ENCODE measurements at regions not wholly inside any gene's neighbourhood (a gene's known extent, or its start where the extent isn't known, plus 50 kb on each side); places are given as distances from the start of the nearest gene placed in this dataset.

GRCh38 chr11:29773656-29774264, 243.1 kb downstream of the KCNA4 start:
- ATAC-seq (replicated peaks; ENCODE audit: extremely low read depth, poor library complexity, severe bottlenecking), result no peak
- Mint-ChIP-seq H3K27ac (ENCODE audit: low read depth) (no peak overlapping the region), H3K4me3 (no peak overlapping the region), H3K4me1 (no peaks in the 10 kb centered on the region), H3K9me3 (peaks cover 12% of the 10 kb centered on the region), H3K27me3 (no peaks in the 10 kb centered on the region), H3K36me3 (ENCODE audit: insufficient read depth) (no peaks in the 10 kb centered on the region)
- DNase-seq (ENCODE audit: low spot score in 2 of 2), result no peak

GRCh38 chr11:29756871-29757270, 260.0 kb downstream of the KCNA4 start:
- Mint-ChIP-seq H3K9me3 (peaks cover 22% of the 10 kb centered on the region), H3K4me3 (no peak overlapping the region), H3K27me3 (no peaks in the 10 kb centered on the region), H3K36me3 (ENCODE audit: insufficient read depth) (no peaks in the 10 kb centered on the region), H3K27ac (ENCODE audit: low read depth) (no peak overlapping the region), H3K4me1 (no peaks in the 10 kb centered on the region)
- ATAC-seq (replicated peaks; ENCODE audit: extremely low read depth, poor library complexity, severe bottlenecking) (no peak), DNase-seq (ENCODE audit: low spot score in 2 of 2) (no peak)

- Mint-ChIP-seq H3K4me1 (no peaks in the 10 kb centered on the region), H3K27ac (ENCODE audit: low read depth) (no peak overlapping the region), H3K36me3 (ENCODE audit: insufficient read depth) (no peaks in the 10 kb centered on the region), H3K9me3 (peaks cover 22% of the 10 kb centered on the region), H3K27me3 (no peaks in the 10 kb centered on the region), H3K4me3 (no peak overlapping the region)
- no peak for ATAC-seq (replicated peaks; ENCODE audit: extremely low read depth, poor library complexity, severe bottlenecking)
- DNase-seq (ENCODE audit: low spot score in 2 of 2), result no peak
These were observed 261.4 kb downstream of the KCNA4 start for GRCh38 chr11:29755474-29755873.

- no peak for ATAC-seq (replicated peaks; ENCODE audit: extremely low read depth, poor library complexity, severe bottlenecking)
- Mint-ChIP-seq H3K4me3 (no peak overlapping the region), H3K27me3 (no peaks in the 10 kb centered on the region), H3K27ac (ENCODE audit: low read depth) (no peak overlapping the region), H3K4me1 (no peaks in the 10 kb centered on the region), H3K9me3 (peaks cover 16% of the 10 kb centered on the region), H3K36me3 (ENCODE audit: insufficient read depth) (no peaks in the 10 kb centered on the region)
- DNase-seq (ENCODE audit: low spot score in 2 of 2), result no peak
These were observed 265.2 kb downstream of the KCNA4 start for GRCh38 chr11:29751618-29752017.

GRCh38 chr11:29750392-29750791, 266.4 kb downstream of the KCNA4 start:
- no peak for ATAC-seq (replicated peaks; ENCODE audit: extremely low read depth, poor library complexity, severe bottlenecking)
- Mint-ChIP-seq H3K36me3 (ENCODE audit: insufficient read depth) (no peaks in the 10 kb centered on the region), H3K27ac (ENCODE audit: low read depth) (no peak overlapping the region), H3K4me3 (no peak overlapping the region), H3K9me3 (peaks cover 21% of the 10 kb centered on the region), H3K27me3 (no peaks in the 10 kb centered on the region), H3K4me1 (no peaks in the 10 kb centered on the region)
- no peak for DNase-seq (ENCODE audit: low spot score in 2 of 2)

- H3K36me3 Mint-ChIP-seq (ENCODE audit: insufficient read depth), result no peaks in the 10 kb centered on the region
- no peaks in the 10 kb centered on the region for H3K4me1 Mint-ChIP-seq
- ATAC-seq (replicated peaks; ENCODE audit: extremely low read depth, poor library complexity, severe bottlenecking) (no peak), DNase-seq (ENCODE audit: low spot score in 2 of 2) (no peak)
- no peak overlapping the region for H3K4me3 Mint-ChIP-seq
- H3K9me3 Mint-ChIP-seq, result peaks cover 22% of the 10 kb centered on the region
- no peaks in the 10 kb centered on the region for H3K27me3 Mint-ChIP-seq
- no peak overlapping the region for H3K27ac Mint-ChIP-seq (ENCODE audit: low read depth)
These were observed 282.5 kb downstream of the KCNA4 start for GRCh38 chr11:29734287-29734686.

GRCh38 chr11:29713831-29714320, 303.0 kb downstream of the KCNA4 start:
- Mint-ChIP-seq H3K27me3 (no peaks in the 10 kb centered on the region), H3K4me1 (no peaks in the 10 kb centered on the region), H3K27ac (ENCODE audit: low read depth) (no peak overlapping the region), H3K36me3 (ENCODE audit: insufficient read depth) (no peaks in the 10 kb centered on the region), H3K9me3 (peaks cover 11% of the 10 kb centered on the region), H3K4me3 (no peak overlapping the region)
- ATAC-seq (replicated peaks; ENCODE audit: extremely low read depth, poor library complexity, severe bottlenecking) (no peak), DNase-seq (ENCODE audit: low spot score in 2 of 2) (no peak)

GRCh38 chr11:29712616-29713015, 304.2 kb downstream of the KCNA4 start:
- H3K27me3 Mint-ChIP-seq, result no peaks in the 10 kb centered on the region
- no peak overlapping the region for H3K4me3 Mint-ChIP-seq
- no peaks in the 10 kb centered on the region for H3K36me3 Mint-ChIP-seq (ENCODE audit: insufficient read depth)
- ATAC-seq (replicated peaks; ENCODE audit: extremely low read depth, poor library complexity, severe bottlenecking) (no peak), DNase-seq (ENCODE audit: low spot score in 2 of 2) (no peak)
- H3K4me1 Mint-ChIP-seq, result no peaks in the 10 kb centered on the region
- no peak overlapping the region for H3K27ac Mint-ChIP-seq (ENCODE audit: low read depth)
- peaks cover 6% of the 10 kb centered on the region for H3K9me3 Mint-ChIP-seq

GRCh38 chr11:29707924-29708323, 308.9 kb downstream of the KCNA4 start:
- DNase-seq (ENCODE audit: low spot score in 2 of 2), result no peak
- no peaks in the 10 kb centered on the region for H3K4me1 Mint-ChIP-seq
- ATAC-seq (replicated peaks; ENCODE audit: extremely low read depth, poor library complexity, severe bottlenecking), result no peak
- no peak overlapping the region for H3K4me3 Mint-ChIP-seq
- H3K36me3 Mint-ChIP-seq (ENCODE audit: insufficient read depth), result no peaks in the 10 kb centered on the region
- no peak overlapping the region for H3K27ac Mint-ChIP-seq (ENCODE audit: low read depth)
- H3K9me3 Mint-ChIP-seq, result peaks cover 33% of the 10 kb centered on the region
- no peaks in the 10 kb centered on the region for H3K27me3 Mint-ChIP-seq

- Mint-ChIP-seq H3K4me1 (no peaks in the 10 kb centered on the region), H3K27ac (ENCODE audit: low read depth) (no peak overlapping the region), H3K4me3 (no peak overlapping the region), H3K9me3 (peaks cover 28% of the 10 kb centered on the region), H3K27me3 (no peaks in the 10 kb centered on the region), H3K36me3 (ENCODE audit: insufficient read depth) (peaks cover 3% of the 10 kb centered on the region)
- no peak for DNase-seq (ENCODE audit: low spot score in 2 of 2)
- no peak for ATAC-seq (replicated peaks; ENCODE audit: extremely low read depth, poor library complexity, severe bottlenecking)
These were observed 331.5 kb downstream of the KCNA4 start for GRCh38 chr11:29685361-29685760.

GRCh38 chr11:29682856-29683255, 334.0 kb downstream of the KCNA4 start:
- DNase-seq (ENCODE audit: low spot score in 2 of 2) (no peak), ATAC-seq (replicated peaks; ENCODE audit: extremely low read depth, poor library complexity, severe bottlenecking) (no peak)
- H3K4me1 Mint-ChIP-seq, result no peaks in the 10 kb centered on the region
- no peak overlapping the region for H3K27ac Mint-ChIP-seq (ENCODE audit: low read depth)
- H3K4me3 Mint-ChIP-seq, result no peak overlapping the region
- H3K27me3 Mint-ChIP-seq, result no peaks in the 10 kb centered on the region
- peaks cover 18% of the 10 kb centered on the region for H3K9me3 Mint-ChIP-seq
- no peaks in the 10 kb centered on the region for H3K36me3 Mint-ChIP-seq (ENCODE audit: insufficient read depth)

- H3K4me1 Mint-ChIP-seq, result no peaks in the 10 kb centered on the region
- ATAC-seq (replicated peaks; ENCODE audit: extremely low read depth, poor library complexity, severe bottlenecking) (no peak), DNase-seq (ENCODE audit: low spot score in 2 of 2) (no peak)
- H3K4me3 Mint-ChIP-seq, result no peak overlapping the region
- no peak overlapping the region for H3K27ac Mint-ChIP-seq (ENCODE audit: low read depth)
- peaks cover 21% of the 10 kb centered on the region for H3K9me3 Mint-ChIP-seq
- H3K36me3 Mint-ChIP-seq (ENCODE audit: insufficient read depth), result no peaks in the 10 kb centered on the region
- no peaks in the 10 kb centered on the region for H3K27me3 Mint-ChIP-seq
These were observed 336.8 kb downstream of the KCNA4 start for GRCh38 chr11:29679996-29680395.

GRCh38 chr11:29676993-29677392, 339.8 kb downstream of the KCNA4 start:
- H3K36me3 Mint-ChIP-seq (ENCODE audit: insufficient read depth), result no peaks in the 10 kb centered on the region
- no peak overlapping the region for H3K4me3 Mint-ChIP-seq
- no peak overlapping the region for H3K27ac Mint-ChIP-seq (ENCODE audit: low read depth)
- peaks cover 30% of the 10 kb centered on the region for H3K9me3 Mint-ChIP-seq
- no peaks in the 10 kb centered on the region for H3K27me3 Mint-ChIP-seq
- no peak for DNase-seq (ENCODE audit: low spot score in 2 of 2)
- no peak for ATAC-seq (replicated peaks; ENCODE audit: extremely low read depth, poor library complexity, severe bottlenecking)
- H3K4me1 Mint-ChIP-seq, result no peaks in the 10 kb centered on the region

All from central memory CD8-positive, alpha-beta T cell (primary cell).